NCI-H1694 (cell line): ENCODE measurements at regions not wholly inside any gene's neighbourhood (a gene's known extent, or its start where the extent isn't known, plus 50 kb on each side); places are given as distances from the start of the nearest gene placed in this dataset.
"Not testable (repeated sequence)": the region's sequence is repeated elsewhere in the genome, so short reads cannot be mapped to it uniquely, and the experiment has no call there.

Experiments used
- DNase-seq: peaks from one replicate; lab custom pipeline; 2025; lab: John Stamatoyannopoulos, UW

GRCh38 chr19:30943101-30943843 is 406.0 kb downstream of the TSHZ3 start:
- DNase-seq = no peak

- no peak for DNase-seq
These were observed 406.6 kb downstream of the TSHZ3 start for GRCh38 chr19:30942636-30943035.

DNA sequence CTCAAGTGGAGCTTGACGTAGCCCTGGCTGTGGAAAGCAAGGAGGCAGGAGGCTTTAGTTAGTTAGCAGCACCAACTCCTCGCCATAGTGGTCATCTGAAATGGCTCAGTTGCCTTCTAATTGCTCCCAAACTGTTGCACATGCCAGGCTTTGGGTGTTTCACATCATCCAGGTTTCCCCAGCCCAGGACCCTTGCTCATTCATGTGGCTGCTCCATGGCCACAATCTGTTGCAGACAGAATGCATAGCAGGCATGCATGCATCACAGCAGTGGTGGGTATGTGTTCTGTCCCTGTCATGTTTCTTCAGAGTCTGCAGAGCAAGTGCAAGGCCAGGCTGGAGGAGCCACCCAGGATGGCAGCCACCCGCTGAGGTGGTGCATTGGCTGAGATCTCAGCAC is 407.6 kb downstream of the TSHZ3 start:
- DNase-seq = no peak

DNA sequence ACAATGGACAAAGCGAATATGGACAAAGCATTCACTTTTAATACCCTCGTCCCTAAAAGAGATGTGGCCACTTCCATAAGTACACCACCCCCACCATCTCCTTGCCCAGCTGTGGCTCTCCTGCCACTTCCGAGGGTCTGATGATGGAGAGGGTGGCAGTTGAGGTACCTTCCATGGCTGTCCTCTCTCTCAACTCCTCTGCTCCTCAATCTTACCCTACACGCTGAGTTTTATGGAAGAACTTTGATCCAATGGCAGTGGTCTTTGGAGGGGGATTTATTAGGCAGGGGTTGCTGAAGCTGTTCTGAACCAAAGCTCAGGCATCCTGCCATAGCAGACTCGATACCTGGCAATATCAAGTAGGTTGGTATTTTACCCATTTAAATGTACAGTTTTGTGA is 413.0 kb downstream of the TSHZ3 start:
- no peak for DNase-seq

GRCh38 chr19:30935146-30935545 is 414.1 kb downstream of the TSHZ3 start:
- DNase-seq = no peak

DNA sequence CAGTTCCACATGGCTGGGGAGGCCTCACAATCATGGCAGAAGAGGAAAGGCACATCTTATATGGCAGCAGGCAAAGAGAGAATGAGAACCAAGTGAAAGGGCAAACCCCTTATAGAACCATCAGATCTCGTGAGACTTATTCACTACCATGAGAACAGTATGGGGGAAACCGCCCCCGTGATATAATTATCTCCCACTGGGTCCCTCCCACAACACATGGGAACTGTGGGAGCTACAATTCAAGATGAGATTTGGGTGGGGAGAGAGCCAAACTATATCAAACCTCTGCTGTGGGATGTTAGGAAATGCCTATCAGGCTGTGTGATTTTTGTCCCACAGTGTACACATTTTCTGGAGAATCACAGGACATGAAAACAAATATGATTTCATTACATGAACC is 415.8 kb downstream of the TSHZ3 start:
- not testable (repeated sequence) for DNase-seq

GRCh38 chr19:30932854-30933253 is 416.4 kb downstream of the TSHZ3 start:
- DNase-seq = no peak

- DNase-seq = no peak
These were observed 418.1 kb downstream of the TSHZ3 start for GRCh38 chr19:30930941-30931706.

GRCh38 chr19:30927705-30928104 is 421.5 kb downstream of the TSHZ3 start:
- DNase-seq = no peak

DNA sequence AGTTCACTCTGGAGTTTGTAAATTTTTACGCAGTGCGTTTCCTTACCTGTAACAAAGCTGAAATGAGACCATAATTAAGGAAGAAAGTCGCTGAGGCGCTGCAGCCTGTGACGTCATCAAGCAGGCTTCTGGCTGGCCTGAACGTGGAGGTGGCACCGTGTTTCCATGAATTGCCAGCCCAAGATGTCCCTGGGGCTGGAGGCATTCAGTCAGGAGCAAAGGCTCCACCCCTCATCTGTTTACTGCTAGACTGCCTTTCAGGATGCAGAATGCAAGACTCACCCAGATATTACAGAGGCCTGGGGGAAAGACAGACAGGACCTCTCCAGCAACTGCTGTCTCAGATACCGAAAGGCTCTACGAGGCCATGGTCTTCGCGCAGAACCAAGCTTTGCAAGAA is 424.6 kb downstream of the TSHZ3 start:
- no peak for DNase-seq

GRCh38 chr19:30924069-30924636 is 425.1 kb downstream of the TSHZ3 start:
- no peak for DNase-seq

- DNase-seq = no peak
These were observed 425.6 kb downstream of the TSHZ3 start for GRCh38 chr19:30923621-30924020.

DNA sequence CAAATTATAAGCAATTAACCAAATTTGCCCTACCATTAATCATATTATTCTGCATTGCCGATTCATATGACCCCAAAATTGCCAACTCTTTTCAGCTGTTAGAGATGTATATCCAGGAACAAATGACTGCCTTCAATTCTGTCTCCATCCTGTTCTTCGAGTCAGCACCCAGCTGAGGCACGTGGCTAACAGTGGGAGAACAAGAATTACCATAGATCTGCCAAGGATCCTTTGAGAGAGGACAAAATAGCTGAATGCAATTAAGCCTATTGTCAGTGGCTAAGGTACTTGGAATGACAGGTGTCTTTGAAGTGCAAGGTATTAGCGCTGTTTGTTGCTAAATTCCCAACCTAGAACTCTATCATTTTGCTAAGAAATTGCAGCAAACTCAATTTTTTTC is 426.1 kb downstream of the TSHZ3 start:
- DNase-seq = no peak

GRCh38 chr19:30920222-30920621 is 429.0 kb downstream of the TSHZ3 start:
- DNase-seq = no peak

GRCh38 chr19:30919737-30920136 is 429.5 kb downstream of the TSHZ3 start:
- no peak for DNase-seq

- no peak for DNase-seq
These were observed 433.0 kb downstream of the TSHZ3 start for GRCh38 chr19:30916238-30916637.

DNA sequence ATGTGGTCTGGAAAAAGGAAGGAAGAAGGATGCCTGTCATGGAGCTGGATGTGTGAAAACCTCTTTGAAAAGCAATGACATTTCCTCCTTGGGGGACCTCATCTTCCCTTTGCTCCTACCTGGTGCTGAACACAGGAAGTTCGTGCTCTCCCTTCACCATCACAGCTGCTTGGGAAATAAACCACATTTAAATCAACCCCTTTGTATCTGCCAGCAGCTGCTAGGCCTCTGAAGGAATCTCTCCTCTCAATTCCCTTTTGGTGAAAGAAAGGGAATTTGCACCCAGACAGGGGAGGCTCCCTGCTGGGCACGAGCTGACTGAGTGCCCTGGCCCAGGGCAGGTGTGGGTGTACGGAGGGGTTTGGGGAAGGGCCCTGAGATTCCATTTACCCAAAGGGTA is 437.7 kb downstream of the TSHZ3 start:
- DNase-seq = no peak

GRCh38 chr19:30910485-30911240 is 438.6 kb downstream of the TSHZ3 start:
- no peak for DNase-seq

DNA sequence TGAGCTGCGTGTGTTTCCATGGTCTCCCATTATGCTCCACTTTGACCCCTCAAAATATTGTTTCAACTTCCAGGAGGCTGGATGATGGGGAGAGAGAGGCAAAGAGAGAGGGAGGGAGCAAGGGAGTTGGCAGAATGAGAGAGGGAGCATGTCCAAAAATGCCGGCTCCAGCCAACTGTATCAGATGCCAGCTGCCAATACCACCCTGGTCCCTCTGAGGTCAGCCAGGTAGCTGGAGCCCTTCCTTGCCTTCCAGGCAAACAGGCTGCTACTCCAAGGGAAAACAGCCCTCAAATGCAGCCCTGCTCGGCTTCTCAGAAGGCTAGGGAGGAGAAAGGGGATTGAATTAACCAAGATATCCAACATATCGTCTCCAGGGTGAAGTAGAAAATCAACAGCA is 440.0 kb downstream of the TSHZ3 start:
- DNase-seq = no peak

GRCh38 chr19:30908262-30908771 is 440.9 kb downstream of the TSHZ3 start:
- DNase-seq = no peak

- no peak for DNase-seq
These were observed 442.4 kb downstream of the TSHZ3 start for GRCh38 chr19:30906871-30907270.

- DNase-seq = no peak
These were observed 449.2 kb downstream of the TSHZ3 start for GRCh38 chr19:30900051-30900450.
